ENCODE measurements at regions not wholly inside any gene's neighbourhood (a gene's known extent, or its start where the extent isn't known, plus 50 kb on each side); places are given as distances from the start of the nearest gene placed in this dataset.
"Not testable (repeated sequence)": the region's sequence is repeated elsewhere in the genome, so short reads cannot be mapped to it uniquely, and the experiment has no call there.

GRCh38 chr1:143861306-143861705, 110.5 kb downstream of the FAM72C start:
- H4K20me1 ChIP-seq (ENCODE audit: insufficient read depth, low read length, poor library complexity, severe bottlenecking); H3K4me2 ChIP-seq (ENCODE audit: low read depth, low read length, poor library complexity, severe bottlenecking); H3K4me1 ChIP-seq (ENCODE audit: insufficient read depth, low read length, poor library complexity, severe bottlenecking); H3K9me2 ChIP-seq (replicated peaks; ENCODE audit: low read depth, low read length); H3F3A ChIP-seq (ENCODE audit: low read depth); H3K4me3 ChIP-seq (ENCODE audit: low read length, poor library complexity, severe bottlenecking); H3K9ac ChIP-seq (ENCODE audit: low read depth, low read length, poor library complexity, severe bottlenecking); H3K27me3 ChIP-seq (ENCODE audit: insufficient read depth, low read length, poor library complexity, severe bottlenecking); H2AFZ ChIP-seq (ENCODE audit: low read length); H3K79me2 ChIP-seq (ENCODE audit: insufficient read depth, low read length); H3K9me3 ChIP-seq (ENCODE audit: insufficient read depth, low read depth, low read length); H3K36me3 ChIP-seq (ENCODE audit: insufficient read depth, low read length): not testable (repeated sequence)

GRCh38 chr1:143855867-143856266, 115.9 kb downstream of the FAM72C start:
- H3F3A ChIP-seq (ENCODE audit: low read depth); H3K9ac ChIP-seq (ENCODE audit: low read depth, low read length, poor library complexity, severe bottlenecking); H3K4me2 ChIP-seq (ENCODE audit: low read depth, low read length, poor library complexity, severe bottlenecking); H3K4me1 ChIP-seq (ENCODE audit: insufficient read depth, low read length, poor library complexity, severe bottlenecking); H3K9me2 ChIP-seq (replicated peaks; ENCODE audit: low read depth, low read length); H2AFZ ChIP-seq (ENCODE audit: low read length); H3K4me3 ChIP-seq (ENCODE audit: low read length, poor library complexity, severe bottlenecking); H3K79me2 ChIP-seq (ENCODE audit: insufficient read depth, low read length); H3K9me3 ChIP-seq (ENCODE audit: insufficient read depth, low read depth, low read length); H4K20me1 ChIP-seq (ENCODE audit: insufficient read depth, low read length, poor library complexity, severe bottlenecking); H3K27me3 ChIP-seq (ENCODE audit: insufficient read depth, low read length, poor library complexity, severe bottlenecking); H3K36me3 ChIP-seq (ENCODE audit: insufficient read depth, low read length): not testable (repeated sequence)

- H3K9me2 ChIP-seq (replicated peaks; ENCODE audit: low read depth, low read length); H3K79me2 ChIP-seq (ENCODE audit: insufficient read depth, low read length); H3K4me3 ChIP-seq (ENCODE audit: low read length, poor library complexity, severe bottlenecking); H3K9me3 ChIP-seq (ENCODE audit: insufficient read depth, low read depth, low read length); H3K36me3 ChIP-seq (ENCODE audit: insufficient read depth, low read length); H2AFZ ChIP-seq (ENCODE audit: low read length); H3K27me3 ChIP-seq (ENCODE audit: insufficient read depth, low read length, poor library complexity, severe bottlenecking); H3K9ac ChIP-seq (ENCODE audit: low read depth, low read length, poor library complexity, severe bottlenecking); H4K20me1 ChIP-seq (ENCODE audit: insufficient read depth, low read length, poor library complexity, severe bottlenecking); H3K4me1 ChIP-seq (ENCODE audit: insufficient read depth, low read length, poor library complexity, severe bottlenecking); H3F3A ChIP-seq (ENCODE audit: low read depth); H3K4me2 ChIP-seq (ENCODE audit: low read depth, low read length, poor library complexity, severe bottlenecking): not testable (repeated sequence)
These were observed 117.7 kb downstream of the FAM72C start for GRCh38 chr1:143854069-143854468.

- H3K27me3 ChIP-seq (ENCODE audit: insufficient read depth, low read length, poor library complexity, severe bottlenecking); H3K4me3 ChIP-seq (ENCODE audit: low read length, poor library complexity, severe bottlenecking); H3K9me3 ChIP-seq (ENCODE audit: insufficient read depth, low read depth, low read length); H3K36me3 ChIP-seq (ENCODE audit: insufficient read depth, low read length); H3K79me2 ChIP-seq (ENCODE audit: insufficient read depth, low read length); H3K9ac ChIP-seq (ENCODE audit: low read depth, low read length, poor library complexity, severe bottlenecking); H3F3A ChIP-seq (ENCODE audit: low read depth); H3K9me2 ChIP-seq (replicated peaks; ENCODE audit: low read depth, low read length); H3K4me2 ChIP-seq (ENCODE audit: low read depth, low read length, poor library complexity, severe bottlenecking); H4K20me1 ChIP-seq (ENCODE audit: insufficient read depth, low read length, poor library complexity, severe bottlenecking); H3K4me1 ChIP-seq (ENCODE audit: insufficient read depth, low read length, poor library complexity, severe bottlenecking); H2AFZ ChIP-seq (ENCODE audit: low read length): not testable (repeated sequence)
These were observed 121.1 kb downstream of the FAM72C start for GRCh38 chr1:143850637-143851036.

GRCh38 chr1:143848859-143849258, 122.9 kb downstream of the FAM72C start:
- not testable (repeated sequence) for H3K4me3 ChIP-seq (ENCODE audit: low read length, poor library complexity, severe bottlenecking); H3K9ac ChIP-seq (ENCODE audit: low read depth, low read length, poor library complexity, severe bottlenecking); H3K27me3 ChIP-seq (ENCODE audit: insufficient read depth, low read length, poor library complexity, severe bottlenecking); H2AFZ ChIP-seq (ENCODE audit: low read length); H3K36me3 ChIP-seq (ENCODE audit: insufficient read depth, low read length); H3K4me1 ChIP-seq (ENCODE audit: insufficient read depth, low read length, poor library complexity, severe bottlenecking); H3K4me2 ChIP-seq (ENCODE audit: low read depth, low read length, poor library complexity, severe bottlenecking); H3K9me2 ChIP-seq (replicated peaks; ENCODE audit: low read depth, low read length); H3K9me3 ChIP-seq (ENCODE audit: insufficient read depth, low read depth, low read length); H4K20me1 ChIP-seq (ENCODE audit: insufficient read depth, low read length, poor library complexity, severe bottlenecking); H3K79me2 ChIP-seq (ENCODE audit: insufficient read depth, low read length); H3F3A ChIP-seq (ENCODE audit: low read depth)

GRCh38 chr1:143845193-143845592, 126.6 kb downstream of the FAM72C start:
- not testable (repeated sequence) for H3K36me3 ChIP-seq (ENCODE audit: insufficient read depth, low read length); H3F3A ChIP-seq (ENCODE audit: low read depth); H3K9ac ChIP-seq (ENCODE audit: low read depth, low read length, poor library complexity, severe bottlenecking); H3K27me3 ChIP-seq (ENCODE audit: insufficient read depth, low read length, poor library complexity, severe bottlenecking); H3K79me2 ChIP-seq (ENCODE audit: insufficient read depth, low read length); H4K20me1 ChIP-seq (ENCODE audit: insufficient read depth, low read length, poor library complexity, severe bottlenecking); H3K4me1 ChIP-seq (ENCODE audit: insufficient read depth, low read length, poor library complexity, severe bottlenecking); H3K9me2 ChIP-seq (replicated peaks; ENCODE audit: low read depth, low read length); H2AFZ ChIP-seq (ENCODE audit: low read length); H3K9me3 ChIP-seq (ENCODE audit: insufficient read depth, low read depth, low read length); H3K4me3 ChIP-seq (ENCODE audit: low read length, poor library complexity, severe bottlenecking); H3K4me2 ChIP-seq (ENCODE audit: low read depth, low read length, poor library complexity, severe bottlenecking)

- H3K4me2 ChIP-seq (ENCODE audit: low read depth, low read length, poor library complexity, severe bottlenecking); H2AFZ ChIP-seq (ENCODE audit: low read length); H3K79me2 ChIP-seq (ENCODE audit: insufficient read depth, low read length); H3K9me2 ChIP-seq (replicated peaks; ENCODE audit: low read depth, low read length); H3K4me1 ChIP-seq (ENCODE audit: insufficient read depth, low read length, poor library complexity, severe bottlenecking); H3K36me3 ChIP-seq (ENCODE audit: insufficient read depth, low read length); H4K20me1 ChIP-seq (ENCODE audit: insufficient read depth, low read length, poor library complexity, severe bottlenecking); H3K9ac ChIP-seq (ENCODE audit: low read depth, low read length, poor library complexity, severe bottlenecking); H3K27me3 ChIP-seq (ENCODE audit: insufficient read depth, low read length, poor library complexity, severe bottlenecking); H3F3A ChIP-seq (ENCODE audit: low read depth); H3K4me3 ChIP-seq (ENCODE audit: low read length, poor library complexity, severe bottlenecking); H3K9me3 ChIP-seq (ENCODE audit: insufficient read depth, low read depth, low read length): not testable (repeated sequence)
These were observed 129.7 kb downstream of the FAM72C start for GRCh38 chr1:143842058-143842457.

- not testable (repeated sequence) for H3K79me2 ChIP-seq (ENCODE audit: insufficient read depth, low read length); H2AFZ ChIP-seq (ENCODE audit: low read length); H4K20me1 ChIP-seq (ENCODE audit: insufficient read depth, low read length, poor library complexity, severe bottlenecking); H3K4me3 ChIP-seq (ENCODE audit: low read length, poor library complexity, severe bottlenecking); H3F3A ChIP-seq (ENCODE audit: low read depth); H3K4me1 ChIP-seq (ENCODE audit: insufficient read depth, low read length, poor library complexity, severe bottlenecking); H3K9me2 ChIP-seq (replicated peaks; ENCODE audit: low read depth, low read length); H3K9me3 ChIP-seq (ENCODE audit: insufficient read depth, low read depth, low read length); H3K9ac ChIP-seq (ENCODE audit: low read depth, low read length, poor library complexity, severe bottlenecking); H3K4me2 ChIP-seq (ENCODE audit: low read depth, low read length, poor library complexity, severe bottlenecking); H3K36me3 ChIP-seq (ENCODE audit: insufficient read depth, low read length); H3K27me3 ChIP-seq (ENCODE audit: insufficient read depth, low read length, poor library complexity, severe bottlenecking)
These were observed 132.6 kb downstream of the FAM72C start for GRCh38 chr1:143839182-143839581.

All from Loucy (cell line).